K562 (cell line): ENCODE measurements at regions not wholly inside any gene's neighbourhood (a gene's known extent, or its start where the extent isn't known, plus 50 kb on each side); places are given as distances from the start of the nearest gene placed in this dataset.

Source experiments
- KLF13 ChIP-seq: fragments of 450-650 bp; IDR thresholded peaks from 2 replicates; pipeline ENCODE4 v1.6.1; 2016; ENCODE audit warnings: missing genetic modification characterization, low read depth, mild to moderate bottlenecking, missing compliant biosample characterization, moderate library complexity, borderline replicate concordance
- MAFK ChIP-seq: IDR thresholded peaks from 2 replicates; pipeline ENCODE4 v1.6.1; 2011; ENCODE audit warnings: low read length, improper control_type of control experiment

- TF ChIP-seq MAFK (no peak), KLF13 (tag) (no peak)
These were observed 464.4 kb downstream of the TCERG1L start for GRCh38 chr10:130847170-130847569.
